Germinal center (tissue), 1 donor: ENCODE measurements at regions not wholly inside any gene's neighbourhood (a gene's known extent, or its start where the extent isn't known, plus 50 kb on each side); places are given as distances from the start of the nearest gene placed in this dataset.
"Not testable (repeated sequence)": the region's sequence is repeated elsewhere in the genome, so short reads cannot be mapped to it uniquely, and the experiment has no call there.

Source experiments
- DNase-seq: peaks from one replicate; pipeline ENCODE4 v3.0.0; 2012; ENCODE audit warnings: mixed read lengths, low spot score

DNA sequence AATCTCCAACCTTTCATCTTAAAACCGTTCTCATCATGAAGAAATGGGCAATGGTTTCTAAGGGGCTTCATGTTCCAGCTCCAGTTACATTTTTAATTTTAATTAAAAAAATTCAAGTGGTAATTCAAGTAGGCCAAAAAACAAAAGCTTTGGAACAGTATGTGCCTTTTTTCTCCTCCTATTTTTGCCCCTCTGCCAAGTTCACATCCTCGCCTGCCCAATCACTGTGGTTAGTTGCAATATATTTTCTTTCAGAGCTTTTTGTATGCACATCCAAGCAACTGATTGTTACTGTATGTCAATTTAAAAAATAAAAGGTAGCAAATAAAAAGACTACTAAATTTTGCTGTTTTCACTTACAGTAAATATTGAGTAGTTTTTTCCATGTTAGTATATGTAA, 99.8 kb upstream of the B3GAT2 start:
- no peak for DNase-seq

GRCh38 chr6:71066153-71066552, 109.3 kb upstream of the B3GAT2 start:
- no peak for DNase-seq

DNA sequence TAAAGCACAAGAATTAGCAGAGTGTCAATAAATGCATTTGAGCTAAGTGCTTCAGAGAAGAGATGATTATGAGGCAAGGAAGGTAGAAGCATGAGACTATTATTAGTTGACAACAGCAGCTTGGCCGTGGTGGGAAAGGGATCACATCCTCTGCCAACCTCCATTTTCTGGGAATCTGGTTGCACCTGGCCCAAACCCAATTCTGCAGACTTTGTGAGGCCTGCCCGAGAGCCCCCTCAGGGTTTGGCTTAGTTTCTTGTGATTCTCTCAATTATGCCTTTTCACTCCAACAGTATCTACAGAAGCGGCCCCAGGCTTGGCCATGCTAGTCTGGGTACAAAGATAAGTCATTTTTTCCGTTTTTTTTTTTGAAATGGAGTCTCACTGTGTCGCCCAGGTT, 111.0 kb upstream of the B3GAT2 start:
- DNase-seq, result no peak

GRCh38 chr6:71072508-71072907, 115.6 kb upstream of the B3GAT2 start:
- DNase-seq, result no peak

- no peak for DNase-seq
Observed at GRCh38 chr6:71077655-71078054, 120.8 kb upstream of the B3GAT2 start.

GRCh38 chr6:71079677-71080076, 122.8 kb upstream of the B3GAT2 start:
- no peak for DNase-seq

DNA sequence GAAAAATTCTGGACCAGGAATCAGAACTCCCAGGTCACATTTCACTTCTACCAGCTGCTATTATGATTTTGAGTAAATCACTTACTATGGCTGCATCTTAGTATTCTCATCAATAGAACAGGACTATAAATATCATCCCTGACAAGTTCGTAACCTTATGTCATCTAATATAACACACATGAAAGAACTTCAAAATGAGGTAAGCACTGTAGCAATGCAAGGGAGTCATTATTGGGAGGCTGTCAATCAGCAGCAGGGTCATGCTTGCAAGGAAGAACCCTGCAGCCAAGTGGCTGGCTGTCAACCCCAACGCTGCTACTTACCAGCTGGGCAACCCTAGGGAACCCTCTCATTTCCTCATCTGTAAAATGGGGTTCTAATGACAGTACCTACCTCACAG, 123.3 kb upstream of the B3GAT2 start:
- no peak for DNase-seq

- DNase-seq, result no peak
Observed at GRCh38 chr6:71080826-71081225, 124.0 kb upstream of the B3GAT2 start.

DNA sequence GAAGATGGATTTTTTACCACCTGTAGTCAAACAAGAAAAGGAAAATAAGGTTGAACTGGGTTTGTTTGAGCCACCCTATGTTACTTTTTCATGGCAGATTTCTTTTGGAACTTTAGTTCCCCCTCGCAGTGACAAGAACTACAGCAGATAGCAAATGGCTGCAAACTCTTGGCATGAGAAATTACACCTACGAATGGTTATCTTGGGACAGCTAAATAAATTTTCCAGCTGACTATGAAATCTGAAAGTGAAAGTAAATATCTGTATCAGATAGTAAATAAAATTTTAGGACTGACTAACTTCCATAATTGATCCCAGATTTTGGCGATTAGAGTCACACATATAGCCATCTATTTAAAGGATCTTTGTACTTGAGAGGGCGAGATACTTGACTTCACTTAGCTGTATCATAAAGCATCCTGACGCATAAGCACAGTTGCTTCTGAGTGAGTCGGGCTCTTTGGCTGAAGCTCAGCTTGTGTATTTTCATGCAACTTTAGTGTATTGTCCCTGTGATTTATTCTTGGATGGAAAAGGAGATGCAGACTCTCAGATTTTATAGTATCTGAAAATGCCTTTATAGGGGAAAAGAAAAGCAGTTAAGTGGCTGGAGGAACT, 125.3 kb upstream of the B3GAT2 start:
- DNase-seq, result no peak

DNA sequence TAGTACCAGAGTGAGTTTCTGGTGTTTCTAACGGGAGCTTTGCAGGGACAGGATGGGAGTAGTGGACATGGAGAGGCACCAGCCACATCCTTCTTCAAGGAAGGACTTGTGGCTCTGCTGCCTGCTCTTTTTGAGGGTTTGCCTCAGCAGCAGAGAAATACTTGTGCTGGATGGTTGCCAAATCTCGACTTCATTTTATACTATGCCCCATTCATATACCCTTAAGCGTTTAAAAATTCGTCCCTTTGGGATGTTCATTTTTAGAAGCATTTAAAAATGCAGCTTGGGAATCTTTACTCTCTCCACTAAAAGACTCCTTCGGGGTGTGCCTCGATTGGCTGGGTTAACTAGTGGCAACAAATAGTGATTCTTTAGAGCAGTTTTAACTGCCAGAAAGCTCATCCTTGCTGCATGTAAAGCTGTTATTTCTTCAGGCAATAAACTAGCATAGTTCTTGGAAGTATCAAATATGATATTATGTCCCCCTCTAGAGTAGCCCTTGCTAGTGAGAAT, 126.5 kb upstream of the B3GAT2 start:
- no peak for DNase-seq

DNA sequence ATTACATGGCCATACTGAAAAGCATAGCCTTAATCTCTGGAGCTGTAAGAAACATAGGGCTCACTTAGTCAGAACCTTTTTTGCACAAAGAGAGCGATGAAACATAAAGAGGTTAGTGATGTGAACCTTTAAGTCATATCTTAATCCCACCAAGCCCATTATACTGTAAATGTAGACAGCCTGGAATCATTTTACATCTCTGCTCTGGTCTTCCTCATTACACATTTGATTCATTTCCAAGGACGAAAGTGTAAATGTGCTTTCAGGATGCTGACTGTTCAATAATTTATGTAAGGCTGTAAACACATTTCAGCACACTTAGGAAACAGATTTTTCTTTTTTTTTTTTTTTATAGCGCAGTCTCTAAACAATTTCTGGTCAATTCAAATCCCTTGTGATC, 131.3 kb upstream of the B3GAT2 start:
- no peak for DNase-seq

DNA sequence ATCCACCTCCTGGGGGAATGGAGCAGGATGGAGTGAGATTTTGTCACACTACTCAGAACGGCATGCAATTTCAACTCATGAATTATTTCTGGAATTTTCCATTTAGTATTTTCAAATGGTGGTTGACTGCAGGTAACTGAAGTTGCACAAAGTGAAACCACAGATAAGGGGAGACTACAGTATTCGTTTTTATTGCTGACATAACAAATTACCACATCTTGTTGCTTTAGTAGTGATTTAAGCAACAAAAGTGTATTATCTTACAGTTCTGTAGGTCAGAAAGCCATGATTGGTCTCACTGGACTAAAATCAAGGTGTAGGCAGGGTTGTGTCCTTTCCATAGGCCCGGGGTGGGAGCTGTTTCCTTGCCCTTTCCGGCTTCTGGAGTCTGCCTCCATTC, 133.4 kb upstream of the B3GAT2 start:
- no peak for DNase-seq

DNA sequence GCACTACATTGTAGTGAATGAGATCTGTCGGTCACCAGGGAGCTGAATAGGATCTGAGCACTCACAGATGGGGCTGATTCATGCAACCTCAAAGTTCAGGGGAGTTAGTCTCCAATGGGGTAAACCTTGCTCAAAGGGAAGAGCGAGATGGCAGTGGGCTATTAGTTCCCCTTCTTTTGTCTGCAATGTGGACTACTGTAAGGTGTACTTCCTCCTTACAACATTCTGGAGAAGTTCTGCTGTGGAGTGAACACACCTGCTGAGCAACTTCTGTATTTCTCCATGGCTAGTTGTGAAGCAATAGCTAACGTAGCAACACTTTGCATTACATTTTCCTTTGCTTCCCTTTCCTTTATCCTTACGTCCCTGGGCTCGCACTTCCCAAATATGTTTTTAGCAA, 134.3 kb upstream of the B3GAT2 start:
- no peak for DNase-seq

GRCh38 chr6:71091956-71092355, 135.1 kb upstream of the B3GAT2 start:
- no peak for DNase-seq

GRCh38 chr6:71097264-71097663, 140.4 kb upstream of the B3GAT2 start:
- DNase-seq, result not testable (repeated sequence)

GRCh38 chr6:71099649-71100048, 142.8 kb upstream of the B3GAT2 start:
- DNase-seq, result no peak

- no peak for DNase-seq
Observed at GRCh38 chr6:71103130-71103529, 146.3 kb upstream of the B3GAT2 start.

DNA sequence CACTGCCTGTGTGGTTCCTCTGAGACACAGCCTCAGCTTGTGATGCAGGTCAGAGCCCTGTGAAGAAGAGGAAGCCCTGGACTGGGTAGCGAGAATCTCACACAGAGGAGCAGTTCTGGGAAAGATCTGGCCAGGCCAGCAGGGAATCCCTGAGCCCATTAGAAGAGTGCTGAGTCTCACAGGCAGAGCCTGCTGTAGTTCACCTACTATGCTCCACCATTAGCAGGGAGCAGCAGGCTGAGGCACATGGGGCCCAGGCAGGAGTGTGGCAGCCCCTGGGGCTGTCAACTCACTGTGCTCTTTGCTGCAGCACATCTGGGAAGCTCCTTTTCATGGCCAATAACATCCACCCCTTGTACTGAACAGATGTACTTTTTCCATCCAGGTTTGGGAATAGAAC, 146.8 kb upstream of the B3GAT2 start:
- DNase-seq, result no peak

DNA sequence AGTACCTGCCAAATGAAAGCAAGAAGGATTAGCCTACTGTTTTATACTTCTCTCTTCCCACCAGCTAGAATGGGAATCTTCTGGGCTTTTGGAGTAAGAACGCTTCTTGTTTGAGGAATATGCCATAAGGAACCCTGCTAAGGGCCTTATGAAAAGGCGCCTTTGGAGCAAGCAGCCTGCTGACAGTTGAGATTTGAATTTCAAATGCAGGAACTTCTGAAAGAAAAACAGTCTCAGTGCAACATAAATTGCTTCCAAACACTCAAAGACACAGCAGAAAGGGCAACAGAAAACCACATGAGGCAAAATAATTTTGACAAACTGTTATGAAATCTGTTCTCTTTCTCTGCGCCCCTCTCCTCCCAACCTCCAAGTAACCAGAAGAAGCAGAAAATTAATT, 149.4 kb upstream of the B3GAT2 start:
- no peak for DNase-seq

GRCh38 chr6:71107911-71108420, 151.1 kb upstream of the B3GAT2 start:
- DNase-seq, result no peak

GRCh38 chr6:71114544-71114943, 157.7 kb upstream of the B3GAT2 start:
- DNase-seq, result no peak

GRCh38 chr6:71114986-71115385, 158.1 kb upstream of the B3GAT2 start:
- DNase-seq, result no peak

DNA sequence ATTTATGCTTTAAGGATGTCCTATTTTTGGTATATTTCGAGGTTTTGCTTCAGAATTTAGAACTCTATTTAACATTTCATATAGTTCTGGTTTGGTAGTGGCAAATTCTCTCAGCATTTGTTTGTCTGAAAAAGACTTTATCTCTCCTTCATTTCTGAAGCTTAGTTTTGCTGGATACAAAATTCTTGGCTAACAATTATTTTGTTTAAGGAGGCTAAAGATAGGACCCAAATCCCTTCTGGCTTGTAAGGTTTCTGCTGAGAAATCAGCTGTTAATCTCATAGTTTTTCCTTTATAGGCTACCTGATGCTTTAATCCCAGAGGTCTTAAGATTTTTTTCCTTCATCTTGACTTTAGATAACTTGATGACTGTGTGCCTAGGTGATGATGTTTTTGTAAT, 162.7 kb upstream of the B3GAT2 start:
- DNase-seq, result no peak

- DNase-seq, result no peak
Observed at GRCh38 chr6:71123051-71123450, 165.6 kb upstream of the OGFRL1 start.
